ENCODE measurements at regions not wholly inside any gene's neighbourhood (a gene's known extent, or its start where the extent isn't known, plus 50 kb on each side); places are given as distances from the start of the nearest gene placed in this dataset.
"Not testable (repeated sequence)": the region's sequence is repeated elsewhere in the genome, so short reads cannot be mapped to it uniquely, and the experiment has no call there.

- no peak overlapping the region for H3K9ac ChIP-seq (ENCODE audit: low read length)
- H3K4me3 ChIP-seq (ENCODE audit: low read length): no peak overlapping the region
- no peaks in the 10 kb centered on the region for H4K20me1 ChIP-seq (ENCODE audit: insufficient read depth, low read length)
- no peak overlapping the region for H2AFZ ChIP-seq (ENCODE audit: low read depth, low read length)
- no peaks in the 10 kb centered on the region for H3K79me2 ChIP-seq (ENCODE audit: low read length)
- H3K27ac ChIP-seq (ENCODE audit: low read length): no peak overlapping the region
- TF ChIP-seq EZH2phosphoT487 (IDR thresholded peaks at IDR 0.05; ENCODE audit: low read depth): no peak
- TF ChIP-seq, protein P1, sequence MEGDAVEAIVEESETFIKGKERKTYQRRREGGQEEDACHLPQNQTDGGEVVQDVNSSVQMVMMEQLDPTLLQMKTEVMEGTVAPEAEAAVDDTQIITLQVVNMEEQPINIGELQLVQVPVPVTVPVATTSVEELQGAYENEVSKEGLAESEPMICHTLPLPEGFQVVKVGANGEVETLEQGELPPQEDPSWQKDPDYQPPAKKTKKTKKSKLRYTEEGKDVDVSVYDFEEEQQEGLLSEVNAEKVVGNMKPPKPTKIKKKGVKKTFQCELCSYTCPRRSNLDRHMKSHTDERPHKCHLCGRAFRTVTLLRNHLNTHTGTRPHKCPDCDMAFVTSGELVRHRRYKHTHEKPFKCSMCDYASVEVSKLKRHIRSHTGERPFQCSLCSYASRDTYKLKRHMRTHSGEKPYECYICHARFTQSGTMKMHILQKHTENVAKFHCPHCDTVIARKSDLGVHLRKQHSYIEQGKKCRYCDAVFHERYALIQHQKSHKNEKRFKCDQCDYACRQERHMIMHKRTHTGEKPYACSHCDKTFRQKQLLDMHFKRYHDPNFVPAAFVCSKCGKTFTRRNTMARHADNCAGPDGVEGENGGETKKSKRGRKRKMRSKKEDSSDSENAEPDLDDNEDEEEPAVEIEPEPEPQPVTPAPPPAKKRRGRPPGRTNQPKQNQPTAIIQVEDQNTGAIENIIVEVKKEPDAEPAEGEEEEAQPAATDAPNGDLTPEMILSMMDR (IDR thresholded peaks at IDR 0.05; ENCODE audit: low read depth, low read length): no peak
- peaks cover 12% of the 10 kb centered on the region for H3K36me3 ChIP-seq (replicated peaks; ENCODE audit: low read depth, low read length)
- peaks cover 13% of the 10 kb centered on the region; the same call in 1 of the 2 replicates for H3K9me3 ChIP-seq (ENCODE audit: insufficient read depth, low read length)
- H3K4me2 ChIP-seq (ENCODE audit: low read length): no peak overlapping the region
- H3K4me1 ChIP-seq (ENCODE audit: low read length): peaks cover 15% of the 10 kb centered on the region
- no peaks in the 10 kb centered on the region for H3K27me3 ChIP-seq (ENCODE audit: low read depth, low read length)
Measured at GRCh38 chr5:130321931-130322330, 417.7 kb downstream of the CHSY3 start.

DNA sequence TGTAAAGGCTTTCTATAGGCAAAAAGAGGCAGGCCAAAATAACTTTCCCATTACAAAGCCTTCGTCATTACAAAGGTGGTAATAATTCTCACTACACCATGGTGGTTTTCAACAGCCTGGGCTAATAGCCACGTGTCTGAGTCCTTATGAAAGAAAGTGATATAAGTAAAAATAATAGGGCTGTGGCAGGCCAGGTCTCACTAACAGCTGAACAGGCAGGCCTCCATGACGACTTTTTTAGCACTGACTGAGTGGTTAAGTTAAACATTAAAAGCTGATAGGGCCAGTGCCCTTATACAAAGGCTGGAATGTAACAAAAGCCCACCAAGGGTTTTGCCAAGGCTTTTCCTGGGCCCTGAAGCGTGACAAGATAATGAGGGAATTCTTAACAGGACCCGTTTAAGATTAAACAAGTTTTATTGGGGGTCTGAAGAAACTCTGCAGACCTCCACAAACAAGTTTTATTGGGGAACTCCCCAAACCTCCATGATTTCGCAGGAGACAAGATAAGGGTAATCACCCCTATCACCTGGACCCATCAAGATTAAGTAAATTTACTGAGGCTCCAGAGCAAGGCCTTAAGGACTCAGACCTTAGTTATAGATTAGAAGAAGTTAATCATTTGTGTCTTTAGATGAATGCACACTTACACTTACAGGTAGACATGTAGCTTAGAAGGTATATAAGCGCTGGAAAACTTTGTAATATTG lies 412.9 kb downstream of the CHSY3 start:
- TF ChIP-seq, protein P1 (IDR thresholded peaks at IDR 0.05; ENCODE audit: low read depth, low read length): no peak
- Histone ChIP-seq H2AFZ (ENCODE audit: low read depth, low read length) (no peak overlapping the region; the same call in 1 of the 2 replicates), H3K9ac (ENCODE audit: low read length) (no peak overlapping the region), H3K9me3 (ENCODE audit: insufficient read depth, low read length) (no peaks in the 10 kb centered on the region), H3K4me1 (ENCODE audit: low read length) (no peaks in the 10 kb centered on the region), H3K27ac (ENCODE audit: low read length) (no peak overlapping the region), H3K36me3 (replicated peaks; ENCODE audit: low read depth, low read length) (no peaks in the 10 kb centered on the region), H4K20me1 (ENCODE audit: insufficient read depth, low read length) (no peaks in the 10 kb centered on the region), H3K27me3 (ENCODE audit: low read depth, low read length) (no peaks in the 10 kb centered on the region), H3K4me2 (ENCODE audit: low read length) (no peak overlapping the region), H3K4me3 (ENCODE audit: low read length) (no peak overlapping the region), H3K79me2 (ENCODE audit: low read length) (no peaks in the 10 kb centered on the region)

DNA sequence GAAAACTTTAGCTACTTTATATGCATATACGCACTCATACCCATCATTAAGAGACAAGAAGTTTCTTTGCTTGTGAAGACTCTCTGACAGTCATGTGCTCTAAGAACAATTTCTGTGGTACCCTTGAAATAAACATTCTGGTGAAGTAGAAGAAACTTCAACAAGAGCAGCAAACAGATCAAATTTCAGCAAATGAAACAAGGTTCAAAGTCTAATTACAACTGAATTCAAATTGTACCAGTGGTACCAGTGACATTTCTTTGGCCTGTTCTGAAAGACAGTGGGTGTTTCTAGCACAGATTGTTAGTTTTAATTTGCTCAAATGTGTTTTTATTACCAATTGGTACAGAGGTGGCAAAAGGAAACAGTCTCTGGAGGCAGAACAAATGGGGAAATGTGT lies 391.0 kb downstream of the CHSY3 start:
- no peaks in the 10 kb centered on the region for H3K79me2 ChIP-seq (ENCODE audit: low read length)
- no peak overlapping the region for H2AFZ ChIP-seq (ENCODE audit: low read depth, low read length)
- no peaks in the 10 kb centered on the region for H4K20me1 ChIP-seq (ENCODE audit: insufficient read depth, low read length)
- no peaks in the 10 kb centered on the region for H3K27me3 ChIP-seq (ENCODE audit: low read depth, low read length)
- no peak overlapping the region for H3K4me3 ChIP-seq (ENCODE audit: low read length)
- no peaks in the 10 kb centered on the region for H3K36me3 ChIP-seq (replicated peaks; ENCODE audit: low read depth, low read length)
- no peak overlapping the region for H3K27ac ChIP-seq (ENCODE audit: low read length)
- no peaks in the 10 kb centered on the region for H3K4me1 ChIP-seq (ENCODE audit: low read length)
- H3K9ac ChIP-seq (ENCODE audit: low read length): no peak overlapping the region
- H3K9me3 ChIP-seq (ENCODE audit: insufficient read depth, low read length): no peaks in the 10 kb centered on the region
- no peak overlapping the region for H3K4me2 ChIP-seq (ENCODE audit: low read length)
- TF ChIP-seq, protein P1 (IDR thresholded peaks at IDR 0.05; ENCODE audit: low read depth, low read length): no peak
- TF ChIP-seq EZH2phosphoT487 (IDR thresholded peaks at IDR 0.05; ENCODE audit: low read depth): no peak

- not testable (repeated sequence) for H3K27me3 ChIP-seq (ENCODE audit: low read depth, low read length); H3K27ac ChIP-seq (ENCODE audit: low read length); H4K20me1 ChIP-seq (ENCODE audit: insufficient read depth, low read length); H3K4me1 ChIP-seq (ENCODE audit: low read length); H3K4me3 ChIP-seq (ENCODE audit: low read length); H3K4me2 ChIP-seq (ENCODE audit: low read length); H3K9ac ChIP-seq (ENCODE audit: low read length); H3K9me3 ChIP-seq (ENCODE audit: insufficient read depth, low read length); H3K79me2 ChIP-seq (ENCODE audit: low read length); H3K36me3 ChIP-seq (replicated peaks; ENCODE audit: low read depth, low read length); H2AFZ ChIP-seq (ENCODE audit: low read depth, low read length)
Measured at GRCh38 chr5:130294798-130295197, 390.5 kb downstream of the CHSY3 start.
